H9 (cell line): ENCODE measurements at regions not wholly inside any gene's neighbourhood (a gene's known extent, or its start where the extent isn't known, plus 50 kb on each side); places are given as distances from the start of the nearest gene placed in this dataset.

Experiments
- DNase-seq: peaks from one replicate; pipeline ENCODE4 v3.0.0-alpha.2; 2017
- H2AFZ ChIP-seq: one replicate; pipeline ENCODE4 v1.6.1; 2013; ENCODE audit warnings: mild to moderate bottlenecking, low read length, control low read depth, moderate library complexity
- H2AK5ac ChIP-seq: 2 replicates; pipeline ENCODE4 v1.6.1; 2013; ENCODE audit warnings: low read length, control low read depth, mixed read lengths; ENCODE audit not compliant: insufficient read length
- H2BK120ac ChIP-seq: one replicate; pipeline ENCODE4 v1.6.1; 2013; ENCODE audit warnings: low read depth, mild to moderate bottlenecking, low read length, control low read depth, inconsistent platforms; ENCODE audit not compliant: poor library complexity, severe bottlenecking
- H2BK12ac ChIP-seq: 2 replicates; pipeline ENCODE4 v1.6.1; 2013; ENCODE audit warnings: low read length, control low read depth, mixed read lengths, low read depth; ENCODE audit not compliant: insufficient read length
- H2BK15ac ChIP-seq: 2 replicates; pipeline ENCODE4 v1.6.1; 2013; ENCODE audit warnings: low read depth, low read length, control low read depth
- H2BK20ac ChIP-seq: one replicate; pipeline ENCODE4 v1.6.1; 2013; ENCODE audit warnings: low read depth, mild to moderate bottlenecking, low read length, control low read depth, inconsistent platforms; ENCODE audit not compliant: poor library complexity, severe bottlenecking
- H2BK5ac ChIP-seq: 2 replicates; pipeline ENCODE4 v1.6.1; 2013; ENCODE audit warnings: low read length, control low read depth, mixed read lengths; ENCODE audit not compliant: insufficient read length
- H3K14ac ChIP-seq: 2 replicates; pipeline ENCODE4 v1.6.1; 2013; ENCODE audit warnings: low read length, control low read depth; ENCODE audit not compliant: insufficient read depth
- H3K18ac ChIP-seq: 2 replicates; pipeline ENCODE4 v1.6.1; 2013; ENCODE audit warnings: low read depth, mild to moderate bottlenecking, mixed read lengths, low read length, control low read depth; ENCODE audit not compliant: insufficient read length
- H3K23ac ChIP-seq: 2 replicates; pipeline ENCODE4 v1.6.1; 2013; ENCODE audit warnings: low read length, control low read depth, mixed read lengths, low read depth; ENCODE audit not compliant: insufficient read length
- H3K23me2 ChIP-seq: 2 replicates; pipeline ENCODE4 v1.6.1; 2013; ENCODE audit warnings: low read depth, mild to moderate bottlenecking, mixed read lengths, low read length, control low read depth; ENCODE audit not compliant: insufficient read length, poor library complexity, severe bottlenecking
- H3K27ac ChIP-seq: 2 replicates; pipeline ENCODE4 v1.5.1; 2013; ENCODE audit warnings: low read length, control low read depth, mixed read lengths, low read depth; ENCODE audit not compliant: insufficient read length
- H3K27me3 ChIP-seq: 2 replicates; pipeline ENCODE4 v1.6.1; 2013; ENCODE audit warnings: low read length, control low read depth, inconsistent platforms; ENCODE audit not compliant: insufficient read depth
- H3K4ac ChIP-seq: 2 replicates; pipeline ENCODE4 v1.6.1; 2013; ENCODE audit warnings: low read depth, mild to moderate bottlenecking, control low read depth, inconsistent platforms, low read length, moderate library complexity
- H3K4me1 ChIP-seq: 2 replicates; pipeline ENCODE4 v1.6.1; 2013; ENCODE audit warnings: low read length, control low read depth, inconsistent platforms; ENCODE audit not compliant: insufficient read depth
- H3K4me2 ChIP-seq: 2 replicates; pipeline ENCODE4 v1.6.1; 2013; ENCODE audit warnings: low read length, control low read depth, mixed read lengths; ENCODE audit not compliant: insufficient read length, insufficient read depth
- H3K56ac ChIP-seq: 2 replicates; pipeline ENCODE4 v1.6.1; 2013; ENCODE audit warnings: low read depth, mild to moderate bottlenecking, mixed read lengths, low read length, control low read depth; ENCODE audit not compliant: insufficient read length
- H3K79me1 ChIP-seq: 2 replicates; pipeline ENCODE4 v1.6.1; 2013; ENCODE audit warnings: low read depth, mild to moderate bottlenecking, moderate library complexity, low read length, control low read depth, inconsistent platforms; ENCODE audit not compliant: insufficient read depth, poor library complexity, severe bottlenecking
- H3K79me2 ChIP-seq: 2 replicates; pipeline ENCODE4 v1.6.1; 2013; ENCODE audit warnings: low read length, control low read depth, inconsistent platforms; ENCODE audit not compliant: insufficient read depth
- H3K9ac ChIP-seq: 2 replicates; pipeline ENCODE4 v1.6.1; 2013; ENCODE audit warnings: low read length, control low read depth, mixed read lengths; ENCODE audit not compliant: insufficient read length; ENCODE audit errors: extremely low read depth
- H3K9me3 ChIP-seq: one replicate; pipeline ENCODE4 v1.6.1; 2013; ENCODE audit warnings: low read depth, low read length, inconsistent platforms; ENCODE audit not compliant: control insufficient read depth
- H3T11ph ChIP-seq: one replicate; pipeline ENCODE4 v1.6.1; 2013; ENCODE audit warnings: mild to moderate bottlenecking, low read length, control low read depth, inconsistent platforms
- H4K20me1 ChIP-seq: one replicate; pipeline ENCODE4 v1.6.1; 2013; ENCODE audit not compliant: control insufficient read depth, insufficient read length, insufficient read depth
- H4K5ac ChIP-seq: 2 replicates; pipeline ENCODE4 v1.6.1; 2013; ENCODE audit warnings: low read depth, mild to moderate bottlenecking, mixed read lengths, low read length, control low read depth; ENCODE audit not compliant: insufficient read length
- H4K8ac ChIP-seq: replicated peaks from 2 replicates; pipeline ENCODE4 v1.6.1; 2013; ENCODE audit warnings: low read length, control low read depth, mixed read lengths, low read depth; ENCODE audit not compliant: insufficient read length
- H4K91ac ChIP-seq: 2 replicates; pipeline ENCODE4 v1.6.1; 2013; ENCODE audit warnings: low read depth, mild to moderate bottlenecking, moderate library complexity, mixed read lengths, low read length, control low read depth; ENCODE audit not compliant: insufficient read length
- H3K27ac Mint-ChIP-seq, 3 experiments: 2 replicates in 2 of 3; 3 replicates in 1 of 3; pipeline ENCODE4 v1.8.0; 2020 to 2021; ENCODE audit warnings: mixed read lengths in 3 of 3, mild to moderate bottlenecking in 1 of 3, moderate library complexity in 1 of 3
- H3K27me3 Mint-ChIP-seq: 2 replicates; pipeline ENCODE4 v1.8.0; 2021; ENCODE audit warnings: low read depth, mild to moderate bottlenecking, moderate library complexity, mixed read lengths
- H3K36me3 Mint-ChIP-seq, 3 experiments: 2 replicates in 2 of 3; 3 replicates in 1 of 3; pipeline ENCODE4 v1.8.0; 2020 to 2021; ENCODE audit warnings: low read depth in 3 of 3, mixed read lengths in 3 of 3; ENCODE audit not compliant: insufficient read depth in 1 of 3
- H3K4me1 Mint-ChIP-seq, 2 experiments: 2 replicates each; pipeline ENCODE4 v1.8.0; 2020; ENCODE audit warnings: mixed read lengths in 2 of 2
- H3K4me3 Mint-ChIP-seq, 2 experiments: 2 replicates in 1 of 2; 3 replicates in 1 of 2; pipeline ENCODE4 v1.8.0; 2020 to 2021; ENCODE audit warnings: mild to moderate bottlenecking in 2 of 2, mixed read lengths in 2 of 2, moderate library complexity in 1 of 2
- H3K9me3 Mint-ChIP-seq, 2 experiments: 2 replicates in 1 of 2; 3 replicates in 1 of 2; pipeline ENCODE4 v1.8.0; 2020; ENCODE audit warnings: mild to moderate bottlenecking in 2 of 2, mixed read lengths in 2 of 2, moderate library complexity in 1 of 2
- TF ChIP-seq, protein P1 (sequence below): fragments of 200-600 bp; sonication (generic); conservative IDR thresholded peaks from 3 replicates; pipeline ENCODE4 v1.8.0; 2021; ENCODE audit warnings: antibody characterized with exemption, mild to moderate bottlenecking

DNA sequence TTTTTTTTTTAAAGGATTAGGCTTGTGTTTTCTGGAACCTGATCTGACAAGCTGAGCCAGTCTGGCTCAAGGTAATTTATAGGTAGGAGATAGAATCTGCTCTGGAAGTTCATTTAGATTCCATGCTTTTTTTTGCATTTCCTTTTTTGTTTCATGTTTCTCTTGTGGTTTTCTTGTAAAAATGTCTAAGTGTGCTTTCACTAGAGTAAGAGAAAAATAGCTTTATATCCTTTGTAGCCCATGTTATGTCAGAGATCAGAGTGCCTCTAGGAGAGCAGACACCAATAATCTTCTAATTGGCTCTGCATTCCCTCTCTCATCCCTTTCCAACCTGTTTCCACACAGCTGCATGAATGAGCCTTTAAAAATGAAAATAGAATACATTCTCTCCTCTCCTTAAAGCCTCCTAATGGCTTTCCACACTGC lies 389.8 kb upstream of the KCNMB2 start:
- H4K8ac ChIP-seq, result no peak overlapping the region
- no peak overlapping the region for H4K5ac ChIP-seq
- H2BK5ac ChIP-seq, result no peak overlapping the region
- no peak overlapping the region for H3K14ac ChIP-seq
- H3K27ac Mint-ChIP-seq, result no peak overlapping the region
- H3K18ac ChIP-seq, result no peak overlapping the region
- no peak overlapping the region for H2BK120ac ChIP-seq
- no peak overlapping the region for H4K91ac ChIP-seq
- no peak for DNase-seq
- H2BK15ac ChIP-seq, result no peak overlapping the region
- H3K36me3 Mint-ChIP-seq, result no peaks in the 10 kb centered on the region; a peak in 1 of 7 replicates
- no peak overlapping the region for H3K4me2 ChIP-seq
- H2AFZ ChIP-seq, result no peak overlapping the region
- H3K4ac ChIP-seq, result no peak overlapping the region
- no peak overlapping the region for H3T11ph ChIP-seq
- no peaks in the 10 kb centered on the region for H3K79me1 ChIP-seq
- H4K20me1 ChIP-seq, result no peaks in the 10 kb centered on the region
- H3K27ac ChIP-seq, result no peak overlapping the region
- H2BK20ac ChIP-seq, result no peak overlapping the region
- no peak overlapping the region for H2AK5ac ChIP-seq
- no peaks in the 10 kb centered on the region for H3K9me3 Mint-ChIP-seq
- no peaks in the 10 kb centered on the region for H3K4me1 ChIP-seq
- no peak overlapping the region for H3K4me3 Mint-ChIP-seq
- H3K27me3 ChIP-seq, result no peaks in the 10 kb centered on the region
- H3K79me2 ChIP-seq, result no peaks in the 10 kb centered on the region
- H3K9ac ChIP-seq, result no peak overlapping the region
- no peak overlapping the region for H3K23ac ChIP-seq
- H3K23me2 ChIP-seq, result no peaks in the 10 kb centered on the region
- no peaks in the 10 kb centered on the region for H3K9me3 ChIP-seq
- peaks cover 4% of the 10 kb centered on the region in 2 experiments; a peak in 3 of 4 replicates for H3K4me1 Mint-ChIP-seq
- no peak overlapping the region for H2BK12ac ChIP-seq
- no peak overlapping the region for H3K56ac ChIP-seq
- no peaks in the 10 kb centered on the region for H3K27me3 Mint-ChIP-seq
- TF ChIP-seq, protein P1, sequence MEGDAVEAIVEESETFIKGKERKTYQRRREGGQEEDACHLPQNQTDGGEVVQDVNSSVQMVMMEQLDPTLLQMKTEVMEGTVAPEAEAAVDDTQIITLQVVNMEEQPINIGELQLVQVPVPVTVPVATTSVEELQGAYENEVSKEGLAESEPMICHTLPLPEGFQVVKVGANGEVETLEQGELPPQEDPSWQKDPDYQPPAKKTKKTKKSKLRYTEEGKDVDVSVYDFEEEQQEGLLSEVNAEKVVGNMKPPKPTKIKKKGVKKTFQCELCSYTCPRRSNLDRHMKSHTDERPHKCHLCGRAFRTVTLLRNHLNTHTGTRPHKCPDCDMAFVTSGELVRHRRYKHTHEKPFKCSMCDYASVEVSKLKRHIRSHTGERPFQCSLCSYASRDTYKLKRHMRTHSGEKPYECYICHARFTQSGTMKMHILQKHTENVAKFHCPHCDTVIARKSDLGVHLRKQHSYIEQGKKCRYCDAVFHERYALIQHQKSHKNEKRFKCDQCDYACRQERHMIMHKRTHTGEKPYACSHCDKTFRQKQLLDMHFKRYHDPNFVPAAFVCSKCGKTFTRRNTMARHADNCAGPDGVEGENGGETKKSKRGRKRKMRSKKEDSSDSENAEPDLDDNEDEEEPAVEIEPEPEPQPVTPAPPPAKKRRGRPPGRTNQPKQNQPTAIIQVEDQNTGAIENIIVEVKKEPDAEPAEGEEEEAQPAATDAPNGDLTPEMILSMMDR, result no peak
